ENCODE measurements at regions not wholly inside any gene's neighbourhood (a gene's known extent, or its start where the extent isn't known, plus 50 kb on each side); places are given as distances from the start of the nearest gene placed in this dataset.

GRCh38 chr6:9657994-9658393 lies 756.9 kb downstream of the TFAP2A start:
- TF ChIP-seq CTCF (IDR thresholded peaks at IDR 0.05) = no peak
- DNase-seq (no peak), ATAC-seq (no peak)
- Histone ChIP-seq H3K27me3 (ENCODE audit: low read depth) (no peaks in the 10 kb centered on the region), H3K36me3 (no peaks in the 10 kb centered on the region), H3K27ac (no peak overlapping the region), H3K4me1 (no peaks in the 10 kb centered on the region), H3K4me3 (no peak overlapping the region), H3K9me3 (no peaks in the 10 kb centered on the region)
- intact Hi-C loops (cut with DNase I) = no loop called here

- H3K27me3 ChIP-seq (ENCODE audit: low read depth) = no peaks in the 10 kb centered on the region
- no peaks in the 10 kb centered on the region for H3K36me3 ChIP-seq
- TF ChIP-seq CTCF (IDR thresholded peaks at IDR 0.05) = no peak
- DNase-seq (no peak), ATAC-seq (no peak)
- H3K4me1 ChIP-seq = peaks cover 12% of the 10 kb centered on the region
- H3K4me3 ChIP-seq = no peak overlapping the region
- H3K9me3 ChIP-seq = no peaks in the 10 kb centered on the region
- intact Hi-C loops (cut with DNase I) = no loop called here
- H3K27ac ChIP-seq = no peak overlapping the region
Measured at GRCh38 chr6:9647599-9647998, 767.3 kb downstream of the TFAP2A start.

GRCh38 chr6:9647071-9647445 lies 767.8 kb downstream of the TFAP2A start:
- Histone ChIP-seq H3K36me3 (no peaks in the 10 kb centered on the region), H3K27me3 (ENCODE audit: low read depth) (no peaks in the 10 kb centered on the region), H3K4me1 (peaks cover 12% of the 10 kb centered on the region), H3K9me3 (no peaks in the 10 kb centered on the region), H3K27ac (no peak overlapping the region), H3K4me3 (no peak overlapping the region)
- ATAC-seq = no peak
- no peak for TF ChIP-seq CTCF (IDR thresholded peaks at IDR 0.05)
- intact Hi-C loops (cut with DNase I) = no loop called here
- no peak for DNase-seq

GRCh38 chr6:9646342-9647070 lies 768.4 kb downstream of the TFAP2A start:
- DNase-seq (no peak), ATAC-seq (peak; percentile 67 to 79)
- intact Hi-C loops (cut with DNase I) = no loop called here
- Histone ChIP-seq H3K27ac (no peak overlapping the region), H3K27me3 (ENCODE audit: low read depth) (no peaks in the 10 kb centered on the region), H3K4me1 (peaks cover 12% of the 10 kb centered on the region), H3K4me3 (no peak overlapping the region), H3K36me3 (no peaks in the 10 kb centered on the region), H3K9me3 (no peaks in the 10 kb centered on the region)
- no peak for TF ChIP-seq CTCF (IDR thresholded peaks at IDR 0.05)

GRCh38 chr6:9638861-9639260 lies 776.0 kb downstream of the TFAP2A start:
- no peak overlapping the region for H3K27ac ChIP-seq
- TF ChIP-seq CTCF (IDR thresholded peaks at IDR 0.05) = no peak
- ATAC-seq (no peak), DNase-seq (no peak)
- no peaks in the 10 kb centered on the region for H3K27me3 ChIP-seq (ENCODE audit: low read depth)
- H3K4me3 ChIP-seq = no peak overlapping the region
- intact Hi-C loops (cut with DNase I) = no loop called here
- H3K4me1 ChIP-seq = no peaks in the 10 kb centered on the region
- H3K36me3 ChIP-seq = no peaks in the 10 kb centered on the region
- no peaks in the 10 kb centered on the region for H3K9me3 ChIP-seq

All from lower lobe of right lung (tissue), 2 donors.